Right cardiac atrium (tissue), 5 donors: ENCODE measurements at regions not wholly inside any gene's neighbourhood (a gene's known extent, or its start where the extent isn't known, plus 50 kb on each side); places are given as distances from the start of the nearest gene placed in this dataset.

Experiments used
- ATAC-seq, 2 donors: fragments of 200-7000 bp; cut with Tn5 transposase; one replicate each; pipeline versions ENCODE4 v1.8.0 to v1.9.1; 2020; ENCODE audit warnings: moderate library complexity in 2 of 2, mild to moderate bottlenecking in 1 of 2
- DNase-seq, 3 donors: peaks; one replicate each; pipeline ENCODE4 v3.0.0-alpha.2; 2020
- H3K27ac ChIP-seq: one replicate; pipeline ENCODE4 v1.5.1; 2013; ENCODE audit warnings: mild to moderate bottlenecking, low read length, control low read depth, moderate library complexity
- H3K27me3 ChIP-seq: one replicate; pipeline ENCODE4 v1.6.1; 2013; ENCODE audit not compliant: control insufficient read depth, insufficient read depth
- H3K4me1 ChIP-seq: one replicate; pipeline ENCODE4 v1.6.1; 2013; ENCODE audit warnings: low read length; ENCODE audit not compliant: control insufficient read depth, insufficient read depth
- H3K4me3 ChIP-seq: one replicate; pipeline ENCODE4 v1.5.1; 2013; ENCODE audit warnings: low read length, control low read depth
- H3K9me3 ChIP-seq: one replicate; pipeline ENCODE4 v1.6.1; 2013; ENCODE audit warnings: low read length; ENCODE audit not compliant: control insufficient read depth
- WGBS: extraction: QIAGEN DNeasy Blood & Tissue Kit; methylation state at CpG from one replicate; pipeline ENCODE4 v1.1.7; 2013; 5-methylcytosine and 5-hydroxymethylcytosine counted together
- intact Hi-C, 4 donors: fragments of 100-400 bp; cut with DNase I; formaldehyde crosslinking; loops; one replicate each; pipeline versions ENCODE4 v1.11.0 to v1.14.0; 2022 to 2023
- donor health status: healthy with polysubstance abuse.
- donor health status: DM: no; HTN: yes; CAD: no.
- donor health status: DM: no; HTN: no; CAD: no.
- donor health status: DM: no; HTN: yes; CAD: no; lungs with severe emphysema.
- donor health status: DM: yes; HTN: yes; CAD: no.

DNA sequence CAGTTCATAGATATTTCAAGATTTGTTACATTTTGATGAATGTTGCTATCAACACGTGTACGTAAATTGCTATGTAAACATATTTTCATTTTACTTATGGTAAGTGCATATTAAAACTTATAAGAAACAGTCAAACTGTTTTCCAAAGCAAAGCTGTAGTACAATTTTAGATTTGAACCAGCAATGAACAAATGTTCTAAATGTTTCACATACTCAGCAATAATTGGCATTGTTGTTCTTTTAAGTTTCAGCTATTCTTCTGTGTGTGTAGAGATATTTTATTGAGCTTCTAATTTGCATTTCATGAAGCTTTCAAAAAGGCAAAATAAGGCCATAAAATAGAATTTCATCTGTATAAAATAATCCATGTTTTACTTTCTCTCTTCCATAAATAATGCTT is 1433.2 kb downstream of the LRFN5 start:
- ATAC-seq (no peak), DNase-seq (no peak)
- intact Hi-C loops, result no loop called here
- 89% methylated on average over 2 of the region's 2 CpGs for WGBS
- Histone ChIP-seq H3K4me3 (no peak overlapping the region), H3K27ac (no peak overlapping the region), H3K4me1 (no peaks in the 10 kb centered on the region), H3K9me3 (no peaks in the 10 kb centered on the region), H3K27me3 (no peaks in the 10 kb centered on the region)

DNA sequence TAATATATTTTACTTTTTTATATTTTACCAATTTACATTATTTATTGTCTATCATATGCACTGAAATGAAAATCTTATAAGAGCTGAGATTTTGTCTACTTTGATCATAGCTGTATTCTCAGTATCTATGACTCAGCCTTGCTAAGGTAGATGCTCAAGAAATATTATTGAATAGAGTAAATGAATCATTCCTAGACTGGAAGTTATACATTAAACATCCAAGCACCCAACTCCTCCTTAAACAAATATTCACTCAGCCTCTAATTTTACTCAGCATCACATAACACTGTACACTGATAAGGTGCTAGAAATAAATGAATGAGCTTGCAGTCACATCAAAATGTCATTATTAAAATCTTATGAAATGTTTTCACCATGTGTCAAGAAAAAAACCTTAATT is 1424.9 kb downstream of the LRFN5 start:
- no peak for DNase-seq
- Histone ChIP-seq H3K4me3 (no peak overlapping the region), H3K27ac (no peak overlapping the region), H3K27me3 (no peaks in the 10 kb centered on the region), H3K4me1 (no peaks in the 10 kb centered on the region), H3K9me3 (no peaks in the 10 kb centered on the region)
- no peak for ATAC-seq
- intact Hi-C loops, result no loop called here

GRCh38 chr14:43022094-43022800 is 1415.6 kb downstream of the LRFN5 start:
- H3K4me3 ChIP-seq, result no peak overlapping the region
- no peaks in the 10 kb centered on the region for H3K9me3 ChIP-seq
- H3K27ac ChIP-seq, result no peak overlapping the region
- ATAC-seq (no peak), DNase-seq (no peak)
- no peaks in the 10 kb centered on the region for H3K27me3 ChIP-seq
- 58% methylated on average over 1 of the region's 1 CpG for WGBS
- no peaks in the 10 kb centered on the region for H3K4me1 ChIP-seq
- intact Hi-C loops, result no loop called here

DNA sequence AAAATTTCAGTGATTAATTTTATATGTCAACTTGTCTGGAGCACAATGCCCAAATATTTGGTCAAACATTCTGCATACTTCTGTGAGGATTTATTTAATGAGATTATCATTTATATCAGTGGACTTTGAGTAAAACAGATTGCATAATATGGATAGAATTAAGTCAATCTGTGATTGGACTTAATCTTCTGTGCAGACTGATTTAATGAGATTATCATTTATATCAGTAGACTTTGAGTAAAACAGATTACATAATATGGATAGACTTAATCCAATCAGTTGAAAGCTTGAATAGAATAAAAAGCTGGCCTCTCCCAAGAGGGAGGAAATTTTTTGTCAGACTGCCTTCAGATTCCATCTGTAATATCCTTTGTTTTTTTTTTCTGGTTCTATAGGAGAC is 1413.2 kb downstream of the LRFN5 start:
- Histone ChIP-seq H3K27ac (no peak overlapping the region), H3K4me1 (no peaks in the 10 kb centered on the region), H3K27me3 (no peaks in the 10 kb centered on the region), H3K9me3 (no peaks in the 10 kb centered on the region), H3K4me3 (no peak overlapping the region)
- intact Hi-C loops, result no loop called here
- ATAC-seq (no peak), DNase-seq (no peak)

DNA sequence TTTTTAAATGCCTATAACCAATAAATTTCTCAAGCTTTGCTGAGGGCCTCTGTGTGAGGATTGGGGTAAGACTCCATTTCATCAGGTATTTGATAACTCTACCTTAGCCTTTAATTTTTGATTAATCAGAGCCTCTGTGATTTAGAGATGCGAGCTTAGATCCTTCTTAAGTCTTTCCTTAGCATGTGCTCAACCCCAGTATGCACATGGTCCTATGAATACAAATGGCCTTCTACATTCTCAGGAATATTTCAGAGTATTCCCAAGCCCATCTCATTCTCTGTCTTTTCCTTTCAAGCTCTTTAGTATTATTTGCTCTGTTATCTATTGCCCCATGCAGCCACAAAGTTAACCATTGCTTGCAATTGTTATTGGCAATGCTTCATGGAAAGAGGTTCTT is 1407.7 kb downstream of the LRFN5 start:
- H3K4me3 ChIP-seq, result no peak overlapping the region
- no peak for ATAC-seq
- 62% methylated on average over 1 of the region's 1 CpG for WGBS
- intact Hi-C loops, result no loop called here
- H3K4me1 ChIP-seq, result no peaks in the 10 kb centered on the region
- H3K9me3 ChIP-seq, result no peaks in the 10 kb centered on the region
- DNase-seq, result no peak
- H3K27me3 ChIP-seq, result no peaks in the 10 kb centered on the region
- no peak overlapping the region for H3K27ac ChIP-seq

GRCh38 chr14:43012817-43013216 is 1406.1 kb downstream of the LRFN5 start:
- no peaks in the 10 kb centered on the region for H3K27me3 ChIP-seq
- WGBS, result 72% methylated on average over 1 of the region's 1 CpG
- DNase-seq (no peak), ATAC-seq (no peak)
- no peak overlapping the region for H3K4me3 ChIP-seq
- no peak overlapping the region for H3K27ac ChIP-seq
- intact Hi-C loops, result no loop called here
- no peaks in the 10 kb centered on the region for H3K9me3 ChIP-seq
- no peaks in the 10 kb centered on the region for H3K4me1 ChIP-seq

GRCh38 chr14:43005807-43006206 is 1399.1 kb downstream of the LRFN5 start:
- Histone ChIP-seq H3K4me1 (no peaks in the 10 kb centered on the region), H3K27ac (no peak overlapping the region), H3K4me3 (no peak overlapping the region), H3K9me3 (peaks cover 14% of the 10 kb centered on the region), H3K27me3 (no peaks in the 10 kb centered on the region)
- 40% methylated on average over 1 of the region's 1 CpG for WGBS
- ATAC-seq (no peak), DNase-seq (no peak)
- intact Hi-C loops, result no loop called here

DNA sequence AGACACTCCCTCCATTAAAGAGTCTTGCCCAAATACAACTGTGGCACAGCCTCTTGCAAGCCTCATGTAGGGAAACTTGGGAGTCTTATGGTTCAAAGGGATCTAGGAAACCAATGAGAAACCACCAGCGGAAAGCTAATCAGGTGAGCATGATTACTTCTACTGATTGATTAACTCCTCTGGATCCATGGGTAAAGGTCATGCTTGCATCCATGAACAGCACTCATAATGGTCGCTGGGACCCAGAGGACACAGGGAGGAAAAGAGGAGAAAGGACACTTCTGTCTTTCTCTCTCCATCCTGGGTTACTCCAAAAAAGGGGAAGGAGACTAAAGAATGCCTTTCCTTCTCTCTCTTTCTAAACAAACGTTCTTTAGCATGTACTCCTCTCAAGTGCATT is 1397.2 kb downstream of the LRFN5 start:
- DNase-seq, result no peak
- Histone ChIP-seq H3K27ac (no peak overlapping the region), H3K4me3 (no peak overlapping the region), H3K27me3 (no peaks in the 10 kb centered on the region), H3K4me1 (no peaks in the 10 kb centered on the region), H3K9me3 (peaks cover 14% of the 10 kb centered on the region)
- 84% methylated on average over 3 of the region's 3 CpGs for WGBS
- intact Hi-C loops, result no loop called here
- ATAC-seq, result no peak

DNA sequence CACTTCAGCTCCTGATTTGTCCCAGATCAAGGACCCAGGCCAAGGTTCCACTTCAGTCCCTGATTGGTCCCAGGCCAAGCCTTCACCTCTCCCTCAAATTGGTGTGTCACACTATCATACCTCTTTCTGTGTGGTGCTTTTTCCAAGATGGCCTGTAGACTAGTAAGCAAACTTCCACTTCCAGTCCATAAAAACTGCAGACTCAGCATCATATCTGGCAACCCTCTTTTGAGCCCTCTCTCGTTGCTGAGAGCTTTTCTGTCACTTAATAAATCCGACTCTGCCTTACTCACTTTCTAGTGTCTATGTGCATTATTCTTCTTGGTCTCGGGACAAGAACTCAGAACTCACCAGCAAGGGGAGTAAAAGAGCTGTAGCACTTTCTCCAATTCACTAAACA is 1395.1 kb downstream of the LRFN5 start:
- Histone ChIP-seq H3K27ac (no peak overlapping the region), H3K27me3 (no peaks in the 10 kb centered on the region), H3K4me1 (no peaks in the 10 kb centered on the region), H3K9me3 (peaks cover 14% of the 10 kb centered on the region), H3K4me3 (no peak overlapping the region)
- intact Hi-C loops, result no loop called here
- no peak for ATAC-seq
- 61% methylated on average over 3 of the region's 3 CpGs for WGBS
- no peak for DNase-seq

DNA sequence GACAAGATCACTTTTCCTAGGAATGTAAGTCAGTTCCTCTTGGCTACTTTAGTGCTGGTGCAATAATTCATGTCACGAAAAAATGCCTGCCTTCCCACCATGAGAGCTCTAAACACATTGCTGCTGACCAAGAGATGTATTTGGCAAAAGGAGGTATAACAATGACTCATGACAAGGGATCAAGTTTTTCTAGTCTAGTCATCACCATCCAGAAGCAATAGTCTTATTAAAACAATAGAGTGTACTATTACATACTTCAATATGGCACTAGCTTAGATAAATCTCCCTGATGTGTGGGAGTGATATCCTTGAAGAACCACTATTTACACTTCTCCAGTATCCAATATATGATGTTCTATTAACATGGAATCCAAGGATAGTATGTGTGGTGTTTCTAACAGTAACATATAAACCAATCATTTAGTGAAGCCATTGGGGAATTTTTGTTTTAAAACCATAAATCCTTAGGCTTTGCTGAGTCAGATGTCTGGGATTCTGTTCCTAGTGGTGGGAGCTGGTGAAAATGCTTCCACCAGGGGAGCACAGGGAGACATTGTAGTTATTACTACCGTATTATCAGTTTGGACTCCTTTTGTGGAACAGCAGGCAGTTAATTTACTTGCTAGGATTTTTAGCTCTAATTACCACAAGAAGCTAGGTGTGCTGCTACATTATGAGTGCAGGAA is 1387.5 kb downstream of the LRFN5 start:
- no peaks in the 10 kb centered on the region for H3K4me1 ChIP-seq
- WGBS, result 64% methylated on average over 2 of the region's 2 CpGs
- H3K9me3 ChIP-seq, result no peaks in the 10 kb centered on the region
- H3K27ac ChIP-seq, result no peak overlapping the region
- H3K4me3 ChIP-seq, result no peak overlapping the region
- H3K27me3 ChIP-seq, result no peaks in the 10 kb centered on the region
- no peak for ATAC-seq
- no peak for DNase-seq
- intact Hi-C loops, result no loop called here

- no peaks in the 10 kb centered on the region for H3K27me3 ChIP-seq
- ATAC-seq, result no peak
- 79% methylated on average over 1 of the region's 1 CpG for WGBS
- no peak overlapping the region for H3K4me3 ChIP-seq
- H3K4me1 ChIP-seq, result no peaks in the 10 kb centered on the region
- H3K27ac ChIP-seq, result no peak overlapping the region
- intact Hi-C loops, result no loop called here
- no peaks in the 10 kb centered on the region for H3K9me3 ChIP-seq
- DNase-seq, result no peak
Observed at GRCh38 chr14:42992930-42993329, 1386.3 kb downstream of the LRFN5 start.

GRCh38 chr14:42980419-42980818 is 1373.7 kb downstream of the LRFN5 start:
- H3K27me3 ChIP-seq, result no peaks in the 10 kb centered on the region
- no peak overlapping the region for H3K27ac ChIP-seq
- H3K9me3 ChIP-seq, result no peaks in the 10 kb centered on the region
- H3K4me3 ChIP-seq, result no peak overlapping the region
- 80% methylated on average over 1 of the region's 1 CpG for WGBS
- no peak for DNase-seq
- intact Hi-C loops, result loop anchor here in 1 of 4 donors (10.0 kb wide), 1 partner anchor 364 kb away; no protein-coding TSS in a partner anchor
- no peak for ATAC-seq
- H3K4me1 ChIP-seq, result no peaks in the 10 kb centered on the region
